ENCODE measurements at regions not wholly inside any gene's neighbourhood (a gene's known extent, or its start where the extent isn't known, plus 50 kb on each side); places are given as distances from the start of the nearest gene placed in this dataset.

DNA sequence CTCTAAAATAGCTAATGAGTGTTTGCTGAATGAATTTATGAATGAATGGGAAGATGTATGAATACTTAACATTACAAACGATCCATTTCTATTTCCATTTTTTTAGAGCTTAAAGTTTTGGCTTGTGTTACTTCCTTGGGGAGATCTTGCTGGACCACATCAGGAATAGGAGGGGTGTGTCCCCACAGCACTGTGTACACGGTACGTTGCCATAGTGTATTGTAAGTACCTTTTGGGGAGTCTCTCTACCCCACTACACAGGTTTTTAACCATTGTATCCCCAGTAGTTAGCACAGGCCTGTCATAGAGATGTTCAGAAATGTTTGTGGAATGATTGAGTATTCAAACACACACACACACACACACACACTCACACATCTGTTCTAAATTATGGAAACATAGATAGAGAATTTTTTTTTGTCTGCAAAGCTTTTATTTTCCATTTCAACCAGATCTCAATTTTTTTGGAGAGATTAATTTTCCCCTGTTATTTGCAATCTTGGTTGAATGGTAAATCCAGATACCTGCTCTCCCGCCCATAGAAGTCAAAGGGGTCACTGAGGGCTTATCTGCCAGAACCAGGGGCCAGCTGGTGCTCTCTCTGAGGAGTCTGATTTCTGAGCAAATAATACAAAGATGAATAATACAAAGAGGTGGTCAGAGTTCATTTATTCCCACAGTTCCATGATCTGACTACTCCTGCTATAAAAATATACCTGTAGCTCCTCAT lies 471.0 kb downstream of the INSC start:
- TF ChIP-seq, protein P1, sequence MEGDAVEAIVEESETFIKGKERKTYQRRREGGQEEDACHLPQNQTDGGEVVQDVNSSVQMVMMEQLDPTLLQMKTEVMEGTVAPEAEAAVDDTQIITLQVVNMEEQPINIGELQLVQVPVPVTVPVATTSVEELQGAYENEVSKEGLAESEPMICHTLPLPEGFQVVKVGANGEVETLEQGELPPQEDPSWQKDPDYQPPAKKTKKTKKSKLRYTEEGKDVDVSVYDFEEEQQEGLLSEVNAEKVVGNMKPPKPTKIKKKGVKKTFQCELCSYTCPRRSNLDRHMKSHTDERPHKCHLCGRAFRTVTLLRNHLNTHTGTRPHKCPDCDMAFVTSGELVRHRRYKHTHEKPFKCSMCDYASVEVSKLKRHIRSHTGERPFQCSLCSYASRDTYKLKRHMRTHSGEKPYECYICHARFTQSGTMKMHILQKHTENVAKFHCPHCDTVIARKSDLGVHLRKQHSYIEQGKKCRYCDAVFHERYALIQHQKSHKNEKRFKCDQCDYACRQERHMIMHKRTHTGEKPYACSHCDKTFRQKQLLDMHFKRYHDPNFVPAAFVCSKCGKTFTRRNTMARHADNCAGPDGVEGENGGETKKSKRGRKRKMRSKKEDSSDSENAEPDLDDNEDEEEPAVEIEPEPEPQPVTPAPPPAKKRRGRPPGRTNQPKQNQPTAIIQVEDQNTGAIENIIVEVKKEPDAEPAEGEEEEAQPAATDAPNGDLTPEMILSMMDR (conservative IDR thresholded peaks at IDR 0.05; ENCODE audit: low read depth, low read length): no peak
- TF ChIP-seq EZH2 (IDR thresholded peaks at IDR 0.05; ENCODE audit: borderline replicate concordance, low read depth, low read length, poor library complexity, severe bottlenecking): no peak
